ENCODE measurements at regions not wholly inside any gene's neighbourhood (a gene's known extent, or its start where the extent isn't known, plus 50 kb on each side); places are given as distances from the start of the nearest gene placed in this dataset.

- no peak for DNase-seq (ENCODE audit: low read depth in 2 of 2, low spot score in 1 of 2)
Measured at GRCh38 chr11:80826808-80827207, 1386.0 kb upstream of the TENM4 start.

GRCh38 chr11:80822308-80822707, 1381.5 kb upstream of the TENM4 start:
- DNase-seq (ENCODE audit: low read depth in 2 of 2, low spot score in 1 of 2): no peak

GRCh38 chr11:80819271-80819670, 1378.4 kb upstream of the TENM4 start:
- no peak for DNase-seq (ENCODE audit: low read depth in 2 of 2, low spot score in 1 of 2)

GRCh38 chr11:80816966-80817365, 1376.1 kb upstream of the TENM4 start:
- DNase-seq (ENCODE audit: low read depth in 2 of 2, low spot score in 1 of 2): no peak

GRCh38 chr11:80816454-80816847, 1375.6 kb upstream of the TENM4 start:
- no peak for DNase-seq (ENCODE audit: low read depth in 2 of 2, low spot score in 1 of 2)

- DNase-seq (ENCODE audit: low read depth in 2 of 2, low spot score in 1 of 2): no peak
Measured at GRCh38 chr11:80815752-80816453, 1375.1 kb upstream of the TENM4 start.

- no peak for DNase-seq (ENCODE audit: low read depth in 2 of 2, low spot score in 1 of 2)
Measured at GRCh38 chr11:80814813-80815212, 1374.0 kb upstream of the TENM4 start.

GRCh38 chr11:80810695-80811094, 1369.9 kb upstream of the TENM4 start:
- no peak for DNase-seq (ENCODE audit: low read depth in 2 of 2, low spot score in 1 of 2)

GRCh38 chr11:80798174-80798573, 1357.3 kb upstream of the TENM4 start:
- DNase-seq (ENCODE audit: low read depth in 2 of 2, low spot score in 1 of 2): no peak

- DNase-seq (ENCODE audit: low read depth in 2 of 2, low spot score in 1 of 2): no peak
Measured at GRCh38 chr11:80783561-80783960, 1342.7 kb upstream of the TENM4 start.

GRCh38 chr11:80782135-80782885, 1341.5 kb upstream of the TENM4 start:
- no peak for DNase-seq (ENCODE audit: low read depth in 2 of 2, low spot score in 1 of 2)

- DNase-seq (ENCODE audit: low read depth in 2 of 2, low spot score in 1 of 2): no peak
Measured at GRCh38 chr11:80779905-80780605, 1339.2 kb upstream of the TENM4 start.

GRCh38 chr11:80778941-80779340, 1338.1 kb upstream of the TENM4 start:
- no peak for DNase-seq (ENCODE audit: low read depth in 2 of 2, low spot score in 1 of 2)

GRCh38 chr11:80778432-80778831, 1337.6 kb upstream of the TENM4 start:
- no peak for DNase-seq (ENCODE audit: low read depth in 2 of 2, low spot score in 1 of 2)

GRCh38 chr11:80773919-80774318, 1333.1 kb upstream of the TENM4 start:
- no peak for DNase-seq (ENCODE audit: low read depth in 2 of 2, low spot score in 1 of 2)

- DNase-seq (ENCODE audit: low read depth in 2 of 2, low spot score in 1 of 2): no peak
Measured at GRCh38 chr11:80771017-80771416, 1330.2 kb upstream of the TENM4 start.

GRCh38 chr11:80758787-80759186, 1318.0 kb upstream of the TENM4 start:
- no peak for DNase-seq (ENCODE audit: low read depth in 2 of 2, low spot score in 1 of 2)

- DNase-seq (ENCODE audit: low read depth in 2 of 2, low spot score in 1 of 2): no peak
Measured at GRCh38 chr11:80748207-80748925, 1307.5 kb upstream of the TENM4 start.

GRCh38 chr11:80746300-80746699, 1305.5 kb upstream of the TENM4 start:
- DNase-seq (ENCODE audit: low read depth in 2 of 2, low spot score in 1 of 2): no peak

GRCh38 chr11:80745416-80745815, 1304.6 kb upstream of the TENM4 start:
- DNase-seq (ENCODE audit: low read depth in 2 of 2, low spot score in 1 of 2): no peak

- no peak for DNase-seq (ENCODE audit: low read depth in 2 of 2, low spot score in 1 of 2)
Measured at GRCh38 chr11:80733790-80734189, 1293.0 kb upstream of the TENM4 start.

Data from stimulated activated CD8-positive, alpha-beta memory T cell treated with anti-CD3 and anti-CD28 coated beads, Interleukin-4, amount 100 ng/mL, for 1 hour (primary cell).